ENCODE measurements at regions not wholly inside any gene's neighbourhood (a gene's known extent, or its start where the extent isn't known, plus 50 kb on each side); places are given as distances from the start of the nearest gene placed in this dataset.

GRCh38 chr14:28061006-28061405, 705.6 kb upstream of the FOXG1 start:
- Histone ChIP-seq H3K4me3 (ENCODE audit: low read depth, low read length) (no peak overlapping the region), H3K36me3 (ENCODE audit: control insufficient read depth in 2 of 2, insufficient read depth in 1 of 2, low read length in 2 of 2) (no peaks in the 10 kb centered on the region), H3K27ac (ENCODE audit: extremely low read depth, low read depth, low read length) (no peak overlapping the region), H3K4me1 (ENCODE audit: control insufficient read depth, insufficient read depth, low read length) (no peaks in the 10 kb centered on the region), H3K9me3 (ENCODE audit: control insufficient read depth, insufficient read depth, low read depth, low read length) (no peaks in the 10 kb centered on the region)
- POLR2A ChIA-PET = no interaction called here
- TF ChIP-seq ZNF214 (tag by site-specific recombination; IDR thresholded peaks at IDR 0.05; ENCODE audit: borderline replicate concordance) (no peak), ZSCAN5A (tag by site-specific recombination; IDR thresholded peaks at IDR 0.05) (no peak), ZNF433 (tag by site-specific recombination; IDR thresholded peaks at IDR 0.05; ENCODE audit: low read depth) (no peak), ZIC2 (tag by site-specific recombination; IDR thresholded peaks at IDR 0.05) (no peak), EGR2 (tag by site-specific recombination; IDR thresholded peaks at IDR 0.05; ENCODE audit: low read depth) (no peak), ZNF530 (tag by site-specific recombination; IDR thresholded peaks at IDR 0.05; ENCODE audit: low read depth) (no peak), ZSCAN30 (tag by site-specific recombination; IDR thresholded peaks at IDR 0.05) (no peak), ZNF514 (tag by site-specific recombination; IDR thresholded peaks at IDR 0.05) (no peak), SP3 (tag by site-specific recombination; IDR thresholded peaks at IDR 0.05) (no peak), ZNF670 (tag by site-specific recombination; IDR thresholded peaks at IDR 0.05; ENCODE audit: low read depth) (no peak), ZFHX2 (tag by site-specific recombination; conservative IDR thresholded peaks at IDR 0.05) (no peak), ZNF626 (tag by site-specific recombination; IDR thresholded peaks at IDR 0.05) (no peak), ZNF529 (tag by site-specific recombination; IDR thresholded peaks at IDR 0.05; ENCODE audit: insufficient replicate concordance) (no peak), ZNF114 (tag by site-specific recombination; IDR thresholded peaks at IDR 0.05) (no peak), ZNF561 (tag by site-specific recombination; IDR thresholded peaks at IDR 0.05; ENCODE audit: borderline replicate concordance) (no peak), ZNF155 (tag by site-specific recombination; IDR thresholded peaks at IDR 0.05) (no peak)
- CTCF ChIA-PET = no interaction called here

- CTCF ChIA-PET = no interaction called here
- Histone ChIP-seq H3K9me3 (ENCODE audit: control insufficient read depth, insufficient read depth, low read depth, low read length) (no peaks in the 10 kb centered on the region), H3K4me1 (ENCODE audit: control insufficient read depth, insufficient read depth, low read length) (no peaks in the 10 kb centered on the region), H3K27ac (ENCODE audit: extremely low read depth, low read depth, low read length) (no peak overlapping the region), H3K4me3 (ENCODE audit: low read depth, low read length) (no peak overlapping the region), H3K36me3 (ENCODE audit: control insufficient read depth in 2 of 2, insufficient read depth in 1 of 2, low read length in 2 of 2) (no peaks in the 10 kb centered on the region)
- no peak for TF ChIP-seq ZNF350 (tag by site-specific recombination; IDR thresholded peaks at IDR 0.05)
- no peak for TF ChIP-seq BCL6B (tag by site-specific recombination; IDR thresholded peaks at IDR 0.05)
- TF ChIP-seq PBX3 (CRISPR knock-in tag; IDR thresholded peaks at IDR 0.05) = no peak
- TF ChIP-seq ZNF26 (tag by site-specific recombination; IDR thresholded peaks at IDR 0.05) = no peak
- TF ChIP-seq ZNF133 (tag by site-specific recombination; IDR thresholded peaks at IDR 0.05) = no peak
- no peak for TF ChIP-seq ZNF398 (tag by site-specific recombination; IDR thresholded peaks at IDR 0.05)
- TF ChIP-seq ZNF623 (tag by site-specific recombination; IDR thresholded peaks at IDR 0.05) = no peak
- TF ChIP-seq ZNF600 (tag by site-specific recombination; IDR thresholded peaks at IDR 0.05) = no peak
- no peak for TF ChIP-seq ZNF670 (tag by site-specific recombination; IDR thresholded peaks at IDR 0.05; ENCODE audit: low read depth)
- no peak for TF ChIP-seq ZNF677 (tag by site-specific recombination; IDR thresholded peaks at IDR 0.05)
- TF ChIP-seq ZNF791 (tag by site-specific recombination; IDR thresholded peaks at IDR 0.05) = no peak
- no peak for TF ChIP-seq ZSCAN4 (tag by site-specific recombination; IDR thresholded peaks at IDR 0.05)
- POLR2A ChIA-PET = no interaction called here
Measured at GRCh38 chr14:28077021-28077420, 689.6 kb upstream of the FOXG1 start.

All from HEK293 (cell line).